ENCODE measurements at regions not wholly inside any gene's neighbourhood (a gene's known extent, or its start where the extent isn't known, plus 50 kb on each side); places are given as distances from the start of the nearest gene placed in this dataset.

- TF ChIP-seq CTCF (conservative IDR thresholded peaks at IDR 0.05; ENCODE audit: low read depth, low read length) (no peak), EZH2 (IDR thresholded peaks at IDR 0.05; ENCODE audit: low read length, unreplicated experiment) (no peak), EZH2phosphoT487 (IDR thresholded peaks at IDR 0.05; ENCODE audit: borderline replicate concordance, low read length) (no peak)
These were observed 1009.5 kb upstream of the TMEM132C start for GRCh38 chr12:127257366-127257935.

Data from PC-3 (cell line).